HEK293T (cell line): ENCODE measurements at regions not wholly inside any gene's neighbourhood (a gene's known extent, or its start where the extent isn't known, plus 50 kb on each side); places are given as distances from the start of the nearest gene placed in this dataset.

Experiments used
- ARNT ChIP-seq: fragments of 450-650 bp; IDR thresholded peaks from 2 replicates; pipeline ENCODE4 v1.6.1; 2017; ENCODE audit warnings: mild to moderate bottlenecking
- FOXM1 ChIP-seq: fragments of 450-650 bp; IDR thresholded peaks from 2 replicates; pipeline ENCODE4 v1.6.1; 2017; ENCODE audit warnings: mild to moderate bottlenecking, borderline replicate concordance
- LEF1 ChIP-seq: fragments of 450-650 bp; IDR thresholded peaks from 2 replicates; pipeline ENCODE4 v1.6.1; 2017; ENCODE audit warnings: mild to moderate bottlenecking, borderline replicate concordance
- SP1 ChIP-seq: fragments of 450-650 bp; IDR thresholded peaks from 2 replicates; pipeline ENCODE4 v1.6.1; 2017
- ZNF384 ChIP-seq: fragments of 450-650 bp; IDR thresholded peaks from 2 replicates; pipeline ENCODE4 v1.6.1; 2016

GRCh38 chr14:43356382-43356781 lies 1150.7 kb downstream of the FSCB start:
- TF ChIP-seq FOXM1, result no peak
- no peak for TF ChIP-seq ZNF384
- no peak for TF ChIP-seq SP1
- no peak for TF ChIP-seq LEF1
- TF ChIP-seq ARNT, result no peak
